ENCODE measurements at regions not wholly inside any gene's neighbourhood (a gene's known extent, or its start where the extent isn't known, plus 50 kb on each side); places are given as distances from the start of the nearest gene placed in this dataset.
"Not testable (repeated sequence)": the region's sequence is repeated elsewhere in the genome, so short reads cannot be mapped to it uniquely, and the experiment has no call there.

DNA sequence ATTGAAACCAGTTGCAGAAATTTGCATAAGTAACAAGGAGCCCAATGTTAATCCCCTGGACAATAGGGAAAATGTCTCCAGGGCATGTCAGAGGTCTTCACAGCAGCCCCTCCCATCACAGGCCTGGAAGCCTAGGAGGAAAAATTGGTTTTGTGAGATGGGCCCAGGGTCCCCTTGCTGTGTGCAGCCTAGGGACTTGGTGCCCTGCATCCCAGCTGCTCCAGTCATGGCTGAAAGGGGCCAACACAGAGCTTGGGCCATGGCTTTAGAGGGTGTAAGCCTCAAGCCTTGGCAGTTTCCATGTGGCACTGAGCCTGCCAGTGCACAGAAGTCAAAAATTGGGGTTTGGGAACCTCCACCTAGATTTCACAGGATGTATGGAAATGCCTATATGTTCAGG, 55.9 kb upstream of the SLC25A36 start:
- TF ChIP-seq, protein P1, sequence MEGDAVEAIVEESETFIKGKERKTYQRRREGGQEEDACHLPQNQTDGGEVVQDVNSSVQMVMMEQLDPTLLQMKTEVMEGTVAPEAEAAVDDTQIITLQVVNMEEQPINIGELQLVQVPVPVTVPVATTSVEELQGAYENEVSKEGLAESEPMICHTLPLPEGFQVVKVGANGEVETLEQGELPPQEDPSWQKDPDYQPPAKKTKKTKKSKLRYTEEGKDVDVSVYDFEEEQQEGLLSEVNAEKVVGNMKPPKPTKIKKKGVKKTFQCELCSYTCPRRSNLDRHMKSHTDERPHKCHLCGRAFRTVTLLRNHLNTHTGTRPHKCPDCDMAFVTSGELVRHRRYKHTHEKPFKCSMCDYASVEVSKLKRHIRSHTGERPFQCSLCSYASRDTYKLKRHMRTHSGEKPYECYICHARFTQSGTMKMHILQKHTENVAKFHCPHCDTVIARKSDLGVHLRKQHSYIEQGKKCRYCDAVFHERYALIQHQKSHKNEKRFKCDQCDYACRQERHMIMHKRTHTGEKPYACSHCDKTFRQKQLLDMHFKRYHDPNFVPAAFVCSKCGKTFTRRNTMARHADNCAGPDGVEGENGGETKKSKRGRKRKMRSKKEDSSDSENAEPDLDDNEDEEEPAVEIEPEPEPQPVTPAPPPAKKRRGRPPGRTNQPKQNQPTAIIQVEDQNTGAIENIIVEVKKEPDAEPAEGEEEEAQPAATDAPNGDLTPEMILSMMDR (IDR thresholded peaks at IDR 0.05): not testable (repeated sequence)
- TF ChIP-seq POLR2A (IDR thresholded peaks at IDR 0.05): not testable (repeated sequence)
